Natural killer cell (primary cell): ENCODE measurements at regions not wholly inside any gene's neighbourhood (a gene's known extent, or its start where the extent isn't known, plus 50 kb on each side); places are given as distances from the start of the nearest gene placed in this dataset.

Experiments used
- ATAC-seq, 3 donors: fragments of 150-1000 bp in 2 of 3; fragments of 200-7000 bp in 1 of 3; cut with Tn5 transposase; 1 replicate in 1 of 3; 2 replicates in 2 of 3; pipeline ENCODE4 v1.10.0; 2021; ENCODE audit warnings: mild to moderate bottlenecking in 2 of 3, moderate library complexity in 2 of 3
- DNase-seq, 2 donors: peaks; one replicate each; pipeline versions ENCODE4 v3.0.0 to v3.0.0-alpha.2; 2013 to 2021; ENCODE audit warnings: mixed read lengths in 1 of 2
- H3K27ac ChIP-seq: one replicate; pipeline ENCODE4 v1.5.1; 2013; ENCODE audit warnings: mild to moderate bottlenecking, low read length
- H3K27me3 ChIP-seq: one replicate; pipeline ENCODE4 v1.6.1; 2013; ENCODE audit warnings: low read length; ENCODE audit not compliant: control insufficient read depth, insufficient read depth
- H3K36me3 ChIP-seq: one replicate; pipeline ENCODE4 v1.6.1; 2013; ENCODE audit warnings: low read length; ENCODE audit not compliant: control insufficient read depth, insufficient read depth
- H3K4me1 ChIP-seq: one replicate; pipeline ENCODE4 v1.6.1; 2013; ENCODE audit warnings: low read length; ENCODE audit not compliant: control insufficient read depth, insufficient read depth
- H3K4me3 ChIP-seq: one replicate; pipeline ENCODE4 v1.5.1; 2013; ENCODE audit warnings: low read length
- H3K9me3 ChIP-seq: one replicate; pipeline ENCODE4 v1.6.1; 2013; ENCODE audit warnings: low read length; ENCODE audit not compliant: control insufficient read depth, insufficient read depth
- H3K27ac Mint-ChIP-seq, 2 donors: one replicate each; pipeline ENCODE4 v1.8.0; 2022; ENCODE audit warnings: mild to moderate bottlenecking in 2 of 2, mixed read lengths in 2 of 2, moderate library complexity in 1 of 2
- H3K27me3 Mint-ChIP-seq, 2 donors: one replicate each; pipeline ENCODE4 v1.8.0; 2022; ENCODE audit warnings: low read depth in 2 of 2, mixed read lengths in 2 of 2
- H3K36me3 Mint-ChIP-seq: one replicate; pipeline ENCODE4 v1.8.0; 2022; ENCODE audit warnings: mixed read lengths
- H3K4me1 Mint-ChIP-seq, 2 donors: one replicate each; pipeline ENCODE4 v1.8.0; 2022; ENCODE audit warnings: mixed read lengths in 2 of 2
- H3K4me3 Mint-ChIP-seq: one replicate; pipeline ENCODE4 v1.8.0; 2022; ENCODE audit warnings: mild to moderate bottlenecking, moderate library complexity, mixed read lengths
- H3K9me3 Mint-ChIP-seq, 2 donors: one replicate each; pipeline ENCODE4 v1.8.0; 2022; ENCODE audit warnings: mixed read lengths in 2 of 2
- CTCF ChIP-seq: fragments of 200-600 bp; IDR thresholded peaks from one replicate; pipeline ENCODE4 v1.8.0; 2022; ENCODE audit warnings: antibody characterized with exemption
- WGBS: methylation state at CpG from one replicate; pipeline ENCODE4 v1.1.7; 2013; ENCODE audit warnings: missing lambda C conversion rate; ENCODE audit not compliant: insufficient coverage; 5-methylcytosine and 5-hydroxymethylcytosine counted together
- intact Hi-C: fragments of 100-400 bp; cut with micrococcal nuclease; formaldehyde crosslinking; loops from one replicate; pipeline ENCODE4 v1.14.2; 2022

GRCh38 chr6:85392379-85392778, 57.5 kb upstream of the NT5E start:
- WGBS = 89% methylated on average over 2 of the region's 4 CpGs
- no peak overlapping the region for H3K27ac Mint-ChIP-seq
- no peak for TF ChIP-seq CTCF

GRCh38 chr6:85390775-85391174, 59.1 kb upstream of the NT5E start:
- H3K36me3 ChIP-seq = no peaks in the 10 kb centered on the region
- H3K36me3 Mint-ChIP-seq = no peaks in the 10 kb centered on the region
- H3K9me3 Mint-ChIP-seq = no peaks in the 10 kb centered on the region
- TF ChIP-seq CTCF = no peak
- no peaks in the 10 kb centered on the region for H3K9me3 ChIP-seq
- H3K27me3 ChIP-seq = no peaks in the 10 kb centered on the region
- H3K27ac Mint-ChIP-seq = no peak overlapping the region
- DNase-seq (no peak), ATAC-seq (no peak)
- intact Hi-C loops = no loop called here
- H3K4me1 Mint-ChIP-seq = no peaks in the 10 kb centered on the region
- no peak overlapping the region for H3K4me3 Mint-ChIP-seq
- 78% methylated on average over 1 of the region's 1 CpG for WGBS
- peaks cover 22 to 26% of the 10 kb centered on the region in 2 donors for H3K27me3 Mint-ChIP-seq
- no peak overlapping the region for H3K4me3 ChIP-seq
- H3K4me1 ChIP-seq = no peaks in the 10 kb centered on the region
- H3K27ac ChIP-seq = no peak overlapping the region

More at GRCh38 chr6:85392379-85392778, 57.5 kb upstream of the NT5E start:
- Histone ChIP-seq H3K4me1 (no peaks in the 10 kb centered on the region), H3K36me3 (no peaks in the 10 kb centered on the region), H3K4me3 (no peak overlapping the region), H3K27ac (no peak overlapping the region), H3K27me3 (no peaks in the 10 kb centered on the region), H3K9me3 (no peaks in the 10 kb centered on the region)
- no peak for ATAC-seq
- no peak for DNase-seq
- no peaks in the 10 kb centered on the region for H3K36me3 Mint-ChIP-seq
- H3K4me3 Mint-ChIP-seq = no peak overlapping the region
- no peaks in the 10 kb centered on the region for H3K9me3 Mint-ChIP-seq
- H3K4me1 Mint-ChIP-seq = no peaks in the 10 kb centered on the region
- peaks cover 16 to 24% of the 10 kb centered on the region in 2 donors for H3K27me3 Mint-ChIP-seq
- intact Hi-C loops = no loop called here

- H3K4me1 ChIP-seq = no peaks in the 10 kb centered on the region
- no peak overlapping the region for H3K4me3 Mint-ChIP-seq
- H3K9me3 ChIP-seq = no peaks in the 10 kb centered on the region
- H3K27ac Mint-ChIP-seq = no peak overlapping the region
- ATAC-seq (no peak), DNase-seq (no peak)
- no peak overlapping the region for H3K4me3 ChIP-seq
- WGBS = 95% methylated on average over 1 of the region's 2 CpGs
- no peaks in the 10 kb centered on the region for H3K27me3 ChIP-seq
- H3K9me3 Mint-ChIP-seq = no peaks in the 10 kb centered on the region
- H3K36me3 ChIP-seq = no peaks in the 10 kb centered on the region
- H3K27ac ChIP-seq = no peak overlapping the region
- H3K27me3 Mint-ChIP-seq = peaks cover 23 to 26% of the 10 kb centered on the region in 2 donors
- H3K4me1 Mint-ChIP-seq = no peaks in the 10 kb centered on the region
- no peak for TF ChIP-seq CTCF
- no peaks in the 10 kb centered on the region for H3K36me3 Mint-ChIP-seq
- intact Hi-C loops = no loop called here
These were observed 59.7 kb upstream of the NT5E start for GRCh38 chr6:85390105-85390728.

- Mint-ChIP-seq H3K36me3 (no peaks in the 10 kb centered on the region), H3K27ac (no peak overlapping the region), H3K4me3 (no peak overlapping the region), H3K4me1 (no peaks in the 10 kb centered on the region), H3K9me3 (no peaks in the 10 kb centered on the region), H3K27me3 (peaks cover 26% of the 10 kb centered on the region in 2 donors)
- DNase-seq (no peak), ATAC-seq (no peak)
- 90% methylated on average over 10 of the region's 12 CpGs for WGBS
- Histone ChIP-seq H3K9me3 (no peaks in the 10 kb centered on the region), H3K36me3 (no peaks in the 10 kb centered on the region), H3K27ac (no peak overlapping the region), H3K27me3 (no peaks in the 10 kb centered on the region), H3K4me3 (no peak overlapping the region), H3K4me1 (no peaks in the 10 kb centered on the region)
- no peak for TF ChIP-seq CTCF
- intact Hi-C loops = no loop called here
These were observed 60.6 kb upstream of the NT5E start for GRCh38 chr6:85389151-85389797.
